ENCODE measurements at regions not wholly inside any gene's neighbourhood (a gene's known extent, or its start where the extent isn't known, plus 50 kb on each side); places are given as distances from the start of the nearest gene placed in this dataset.
"Not testable (repeated sequence)": the region's sequence is repeated elsewhere in the genome, so short reads cannot be mapped to it uniquely, and the experiment has no call there.

DNA sequence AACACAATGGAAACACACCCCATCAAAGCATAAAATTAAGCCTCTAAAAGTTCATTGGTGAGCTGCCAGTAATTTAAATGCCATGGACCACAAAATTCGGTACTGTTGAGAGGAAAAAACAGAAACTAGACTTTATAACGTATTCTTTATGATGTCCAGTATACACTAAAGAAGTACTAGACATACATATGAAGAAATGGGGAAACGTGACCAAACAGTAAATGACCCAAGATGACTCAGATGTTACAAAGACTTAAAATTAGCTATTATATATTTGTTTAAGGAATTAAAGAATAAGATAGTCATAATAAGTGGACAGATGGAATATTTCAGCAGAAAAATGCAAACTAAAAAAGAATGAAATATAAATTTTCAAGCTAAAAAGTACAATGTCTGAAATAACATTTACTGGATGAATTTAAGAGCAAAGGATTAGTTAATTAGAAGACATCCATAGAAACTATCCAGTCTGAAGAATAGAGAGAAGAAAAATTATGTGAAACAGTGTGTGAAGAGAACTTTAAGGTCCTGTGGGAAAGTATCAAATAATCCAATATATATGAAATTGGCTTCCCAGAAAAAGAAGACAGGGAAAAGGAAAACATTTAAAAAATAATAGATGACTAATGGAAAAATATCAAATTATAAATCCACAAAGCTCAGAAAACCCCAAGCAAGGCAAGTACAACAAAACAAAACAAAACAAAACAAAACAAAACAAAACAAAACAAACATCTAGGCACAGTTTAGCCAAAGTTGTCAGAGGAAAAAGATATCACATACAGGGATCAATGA, 69.4 kb downstream of the SAMD9 start:
- no peak for DNase-seq (ENCODE audit: low read depth)

DNA sequence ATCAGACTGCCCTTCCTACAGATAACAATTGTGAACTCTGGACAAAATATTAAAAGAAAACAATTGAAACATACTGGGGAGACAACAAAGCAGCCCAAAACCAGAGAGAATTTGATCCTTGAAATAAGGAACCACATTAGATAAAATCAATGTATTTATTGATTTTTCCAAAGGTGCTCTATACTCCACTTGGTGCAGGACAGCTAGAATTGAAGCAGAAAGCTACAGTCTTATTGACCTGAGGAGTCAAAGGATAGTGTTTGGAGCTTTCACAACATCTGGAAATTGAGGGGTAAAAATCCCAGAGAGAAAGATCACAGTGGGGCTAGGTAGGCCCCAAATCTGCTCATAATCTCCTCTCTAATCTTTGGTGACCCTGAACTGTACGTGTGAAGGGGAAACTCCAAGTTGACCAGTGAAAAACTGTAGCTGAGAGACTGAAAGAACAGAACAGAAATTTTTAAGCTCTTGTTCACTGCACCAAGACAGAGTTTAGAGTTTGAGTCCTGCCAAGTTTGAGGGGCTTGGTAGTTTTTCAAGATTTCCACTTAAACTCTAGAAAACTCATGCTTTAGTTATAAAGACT, 70.2 kb downstream of the SAMD9 start:
- no peak for DNase-seq (ENCODE audit: low read depth)

DNA sequence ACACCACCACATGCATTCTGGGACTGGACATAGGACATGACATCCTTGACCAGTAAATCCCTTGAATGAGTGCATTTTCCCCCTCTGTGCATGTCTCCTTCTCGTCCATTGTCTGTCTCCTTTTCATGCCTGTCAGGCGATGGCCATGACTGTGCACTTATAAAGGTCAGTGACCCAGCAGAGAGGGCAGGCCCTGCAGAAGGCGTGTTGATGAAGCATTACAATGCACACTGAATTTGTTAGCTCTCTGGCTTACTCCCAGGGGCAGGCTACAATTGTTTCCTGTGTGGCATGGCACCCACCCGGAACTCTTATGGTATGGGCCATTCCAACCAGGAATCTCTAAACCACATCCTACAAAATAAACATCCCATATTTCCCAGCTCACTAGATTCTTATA, 71.1 kb downstream of the SAMD9 start:
- no peak for DNase-seq (ENCODE audit: low read depth)

DNA sequence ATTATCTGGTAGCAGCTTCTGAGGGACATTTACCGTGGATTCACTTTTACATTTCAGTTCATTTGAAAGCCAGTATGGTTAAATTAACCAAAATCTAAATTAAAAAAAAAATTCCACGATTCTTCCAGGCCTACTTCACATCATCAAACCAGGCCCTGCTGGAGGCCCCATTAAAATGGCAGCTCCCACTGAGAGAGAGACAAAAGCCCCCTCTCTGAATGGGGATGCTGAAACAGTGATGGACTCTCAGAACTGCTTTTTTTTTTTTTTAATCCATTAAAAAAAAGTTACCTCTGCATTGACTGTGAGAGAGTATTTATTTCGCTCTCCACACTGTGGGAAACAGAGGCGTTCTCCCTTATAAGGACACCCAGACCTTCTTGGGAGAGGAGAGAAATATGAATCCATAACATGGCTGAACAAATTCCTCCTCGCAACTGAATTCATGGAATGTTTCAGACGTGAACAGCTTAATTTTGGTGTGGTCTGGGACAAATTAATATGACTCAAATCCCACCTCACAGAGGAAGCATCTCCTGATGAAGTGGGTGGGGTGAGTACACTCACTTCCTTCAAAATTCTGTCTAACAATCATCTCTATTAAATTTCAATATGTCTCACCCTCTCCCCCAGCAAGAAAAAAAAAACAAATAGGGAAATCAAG, 73.5 kb downstream of the SAMD9 start:
- DNase-seq (ENCODE audit: low read depth): no peak

DNA sequence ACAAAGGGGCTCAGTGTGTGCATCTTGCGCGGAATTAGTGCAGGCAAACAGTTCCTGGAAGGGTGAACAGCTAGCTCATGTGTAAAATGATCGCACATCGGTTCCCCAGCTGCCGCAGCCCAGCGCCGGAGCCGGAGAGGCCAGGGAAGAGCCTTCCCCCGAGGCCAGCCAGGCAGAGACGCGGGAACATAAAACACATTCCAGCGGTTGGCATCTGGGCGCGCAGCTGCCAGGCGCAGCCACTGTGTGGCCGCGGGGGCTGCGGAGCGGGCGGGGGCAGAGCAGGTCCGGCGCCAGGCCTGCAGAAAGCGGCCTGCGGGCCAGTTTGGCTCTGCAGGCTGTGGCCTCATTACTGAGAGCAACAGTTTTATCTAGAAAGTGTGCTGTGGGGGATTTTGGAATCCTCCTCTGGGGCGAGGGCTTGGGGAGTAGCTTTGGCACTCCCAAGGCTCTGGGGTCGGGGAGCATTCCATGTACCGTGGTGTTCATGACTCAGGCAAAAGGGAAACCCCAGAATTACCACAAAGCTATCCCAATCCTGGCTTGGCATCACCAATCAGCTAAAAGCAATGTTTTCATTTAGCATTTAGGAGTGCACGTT, 74.3 kb downstream of the SAMD9 start:
- no peak for DNase-seq (ENCODE audit: low read depth)

DNA sequence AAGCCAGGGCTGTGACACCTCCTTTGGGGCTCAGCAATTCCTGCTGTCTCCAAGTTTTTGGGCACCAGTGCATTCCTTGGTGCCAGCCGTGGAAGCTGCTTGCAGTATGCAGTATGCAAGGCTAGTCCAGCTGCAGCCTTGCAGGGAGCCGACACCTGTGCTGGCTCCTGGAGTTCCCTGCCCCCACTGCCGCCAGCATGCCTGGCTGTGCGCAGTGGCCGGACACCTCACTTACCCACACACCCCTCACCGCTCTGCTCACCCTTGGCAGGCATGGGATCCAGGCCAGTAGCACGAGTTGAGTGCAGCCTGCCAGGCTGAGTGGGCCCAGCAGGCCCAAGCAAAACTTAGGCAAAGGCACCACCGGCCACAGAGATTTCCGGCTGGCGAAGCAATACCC, 77.4 kb downstream of the SAMD9 start:
- DNase-seq (ENCODE audit: low read depth): no peak

DNA sequence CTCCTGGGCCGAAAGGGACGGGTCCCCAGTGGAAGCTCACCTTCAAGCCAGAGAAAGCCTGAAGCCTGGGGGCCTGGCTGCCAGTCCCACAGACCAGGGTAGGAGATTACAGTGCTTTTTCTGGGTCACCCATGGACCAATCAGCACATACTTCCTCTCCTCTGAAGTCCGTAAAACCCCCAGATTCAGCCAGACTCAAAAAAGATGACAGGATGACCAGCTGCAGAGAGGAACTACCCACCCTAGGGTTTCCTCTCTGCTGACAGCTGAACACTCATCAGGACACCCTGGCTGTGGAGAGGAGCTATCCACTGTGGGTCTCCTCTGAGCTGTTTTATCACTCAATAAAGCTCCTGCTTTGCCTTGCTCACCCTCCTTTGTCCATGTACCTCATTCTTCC, 78.0 kb downstream of the SAMD9 start:
- no peak for DNase-seq (ENCODE audit: low read depth)

DNA sequence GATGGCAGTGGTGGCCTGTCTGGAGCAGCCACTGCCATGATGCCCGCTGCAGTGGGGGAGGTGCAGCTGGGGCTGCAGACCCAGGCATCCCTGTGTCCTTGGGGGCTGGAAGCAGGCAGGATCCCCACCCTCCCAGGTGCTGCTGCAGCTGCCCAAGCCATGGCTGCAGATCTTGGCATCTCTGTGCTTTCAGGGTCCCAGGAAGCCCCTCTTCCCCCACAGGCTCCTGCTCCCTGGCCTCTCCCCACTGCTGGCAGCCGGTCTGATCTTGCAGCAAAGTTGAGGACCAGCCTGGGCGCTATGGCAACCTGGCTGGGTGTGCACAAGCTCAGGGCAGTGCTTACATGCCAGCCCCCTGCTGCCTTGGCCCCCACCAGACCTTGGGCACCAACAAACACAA, 78.5 kb downstream of the SAMD9 start:
- no peak for DNase-seq (ENCODE audit: low read depth)

DNA sequence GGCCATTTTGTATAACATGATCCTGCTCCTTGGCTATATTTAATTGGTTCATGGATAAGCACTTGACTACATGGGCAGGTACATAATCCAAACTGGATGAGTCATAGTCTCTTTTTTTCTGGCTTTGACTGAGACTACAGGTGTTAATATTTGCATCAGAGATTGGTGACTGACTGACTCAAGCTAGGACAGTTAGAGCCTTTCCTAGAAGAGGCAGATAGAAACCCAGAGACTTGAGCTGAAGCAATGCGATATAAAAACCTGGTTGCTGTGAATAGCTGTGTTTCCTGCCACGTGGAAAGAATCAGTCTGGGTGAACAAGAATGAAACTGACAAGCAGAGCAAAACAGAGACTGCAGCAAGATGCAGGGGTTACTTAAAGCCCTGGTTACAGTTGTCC, 81.0 kb downstream of the SAMD9 start:
- no peak for DNase-seq (ENCODE audit: low read depth)

DNA sequence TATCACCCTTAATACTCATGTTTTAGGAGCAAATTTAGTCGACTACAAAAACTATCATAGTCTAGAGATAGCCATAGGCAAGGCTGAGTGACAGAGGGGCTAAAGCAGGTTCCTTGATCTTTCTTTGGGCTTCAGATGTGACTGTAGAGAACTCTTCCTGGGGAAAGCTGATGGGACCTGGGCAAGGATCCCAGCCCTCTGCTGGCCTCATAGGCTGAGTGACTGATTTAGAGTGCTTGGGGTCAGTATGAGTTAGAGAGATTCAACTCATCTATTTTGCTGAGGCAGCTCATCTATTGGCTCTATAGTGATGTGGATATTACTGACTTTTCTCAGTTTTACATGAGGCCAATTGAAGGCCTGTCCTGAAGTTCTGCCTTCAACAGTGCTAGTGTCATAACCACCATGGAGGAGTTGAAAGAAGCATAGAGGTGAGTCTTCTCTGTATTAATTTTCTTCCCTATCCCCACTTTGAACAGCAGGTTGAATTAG, 81.6 kb downstream of the SAMD9 start:
- DNase-seq (ENCODE audit: low read depth): no peak

DNA sequence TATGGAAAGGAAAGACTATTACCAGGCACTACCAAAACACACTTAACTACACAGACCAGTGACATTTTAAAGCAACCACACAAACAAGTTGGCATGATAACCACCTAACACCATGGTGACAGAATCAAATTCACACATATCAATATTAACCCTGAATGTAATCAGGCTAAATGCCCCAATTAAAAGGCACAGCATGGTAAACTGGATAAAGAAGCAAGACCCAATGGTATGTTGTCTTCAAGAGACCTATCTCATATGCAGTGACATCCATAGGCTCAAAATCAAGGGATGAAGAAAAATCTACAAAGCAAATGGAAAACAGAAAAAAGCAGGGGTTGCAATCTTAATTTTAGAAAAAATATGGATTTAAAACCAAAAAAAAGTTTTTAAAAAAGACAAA, 86.0 kb downstream of the SAMD9 start:
- no peak for DNase-seq (ENCODE audit: low read depth)

DNA sequence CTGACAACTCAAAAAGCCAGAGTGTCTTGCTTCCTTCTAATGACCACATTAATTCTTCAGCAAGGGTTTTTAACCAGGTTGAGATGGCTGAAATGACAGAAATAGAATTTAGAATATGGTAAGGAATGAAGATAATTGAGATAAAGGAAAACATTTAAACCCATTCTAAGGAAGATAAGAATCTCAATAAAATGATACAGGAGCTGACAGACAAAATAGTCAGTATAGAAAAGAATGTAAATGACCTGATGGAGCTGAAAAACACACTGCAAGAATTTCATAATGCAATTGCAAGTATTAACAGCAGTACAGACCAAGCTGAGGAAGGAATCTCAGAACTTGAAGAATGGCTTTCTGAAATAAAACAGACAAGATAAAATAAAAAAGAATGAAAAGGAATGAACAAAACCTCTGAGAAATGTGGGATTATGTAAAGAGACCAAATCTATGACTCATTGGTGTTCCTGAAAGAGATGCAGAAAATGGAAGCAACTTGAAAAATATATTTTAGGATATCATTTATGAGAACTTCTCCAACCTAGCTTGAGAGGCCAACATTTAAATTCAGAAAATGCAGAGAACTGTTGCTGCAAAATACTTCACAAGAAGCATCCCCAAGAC, 87.1 kb downstream of the SAMD9 start:
- no peak for DNase-seq (ENCODE audit: low read depth)

DNA sequence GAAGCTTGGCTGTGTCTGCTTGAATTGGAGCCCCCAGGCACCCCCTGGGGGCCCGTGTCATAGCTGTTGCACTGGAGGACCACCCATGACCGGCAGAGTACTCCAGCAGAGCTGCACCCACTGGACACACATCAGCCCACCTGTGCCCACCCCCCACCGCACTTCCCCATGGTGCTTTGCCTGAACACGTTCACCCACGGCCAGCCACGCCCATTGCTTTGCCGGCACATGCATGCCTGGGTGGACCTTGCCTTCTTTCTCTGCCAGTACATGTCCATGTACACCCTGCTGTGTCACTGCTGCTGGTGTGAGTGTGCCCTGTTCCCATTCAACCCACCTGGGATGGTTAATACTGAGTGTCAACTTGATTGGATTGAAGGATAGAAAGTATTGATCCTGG, 88.7 kb downstream of the SAMD9 start:
- DNase-seq (ENCODE audit: low read depth): no peak

DNA sequence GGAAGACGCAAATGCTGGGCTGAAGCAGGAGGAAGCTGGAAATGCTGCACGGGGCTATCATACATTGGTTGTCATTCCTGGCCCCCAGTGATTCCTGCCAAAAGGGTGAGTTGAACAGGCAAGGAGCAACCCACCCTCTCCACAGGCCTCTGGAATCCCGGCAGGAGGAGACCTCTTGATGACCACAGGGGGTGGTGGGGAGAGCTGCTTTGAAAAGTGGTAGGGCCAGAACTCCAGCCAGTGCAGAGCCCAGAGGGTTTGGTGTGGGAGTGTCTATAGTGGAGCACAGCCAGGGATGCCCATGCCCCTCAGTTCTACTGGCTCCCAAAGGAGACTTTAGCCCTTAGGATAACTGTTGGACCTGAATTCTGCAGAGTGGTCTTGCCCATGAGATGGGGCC, 89.2 kb downstream of the SAMD9 start:
- no peak for DNase-seq (ENCODE audit: low read depth)

DNA sequence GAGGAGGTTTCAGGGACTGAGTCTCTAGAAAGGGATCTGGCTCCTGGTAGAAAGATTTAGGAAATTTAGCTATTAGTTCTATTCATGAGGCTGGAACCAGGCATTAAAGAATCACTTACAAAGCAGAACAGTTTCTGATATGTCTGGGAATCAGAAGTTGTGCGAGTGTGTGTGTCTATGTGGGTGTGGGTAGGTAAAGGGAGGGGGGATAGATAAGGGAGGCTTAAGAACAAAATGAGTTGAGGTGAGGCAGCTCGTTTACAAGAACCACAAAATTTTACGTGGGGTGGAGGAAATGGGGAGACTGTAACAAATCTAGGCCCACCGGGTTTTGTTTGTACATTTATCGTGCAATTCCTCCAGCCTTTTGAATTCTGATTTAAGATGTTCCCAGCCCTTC, 90.7 kb downstream of the SAMD9 start:
- DNase-seq (ENCODE audit: low read depth): no peak

DNA sequence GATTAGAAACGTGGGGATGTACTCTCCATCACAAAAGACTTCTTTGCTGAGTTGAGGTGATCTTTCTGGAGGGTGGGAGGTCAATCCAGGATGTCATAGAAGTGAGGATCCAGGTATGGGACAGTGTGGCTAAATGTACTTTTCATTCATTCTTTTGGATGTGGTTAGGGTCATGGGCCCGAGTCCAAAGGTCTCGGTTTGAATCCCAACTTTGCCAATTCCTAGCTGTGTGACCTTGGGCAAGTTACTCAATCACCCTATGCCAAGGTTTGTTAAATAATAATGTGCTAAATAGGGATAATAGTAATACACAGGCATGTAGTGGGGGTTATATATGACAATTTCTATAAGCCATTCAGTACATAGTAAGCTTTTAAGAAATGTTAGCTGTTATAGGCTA, 91.4 kb downstream of the SAMD9 start:
- DNase-seq (ENCODE audit: low read depth): no peak

DNA sequence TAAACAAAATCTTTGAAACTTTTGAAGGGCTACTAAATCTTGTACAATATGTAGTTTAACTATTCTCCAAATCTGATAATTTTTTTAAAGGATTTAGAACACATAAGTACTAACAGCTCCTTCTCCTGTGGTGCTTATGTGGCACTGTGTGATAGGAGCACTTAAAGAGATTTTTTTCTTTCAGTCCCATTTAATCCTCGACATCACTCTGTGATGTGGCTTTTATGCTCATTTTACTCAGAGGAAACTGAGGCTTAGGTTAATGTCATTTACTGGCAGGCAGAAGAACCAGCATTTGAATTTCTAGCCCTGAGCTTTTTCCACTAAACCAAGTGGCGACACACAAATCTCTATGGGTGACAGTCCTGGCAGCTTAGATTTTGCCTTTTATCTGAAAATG, 92.4 kb downstream of the SAMD9 start:
- no peak for DNase-seq (ENCODE audit: low read depth)

DNA sequence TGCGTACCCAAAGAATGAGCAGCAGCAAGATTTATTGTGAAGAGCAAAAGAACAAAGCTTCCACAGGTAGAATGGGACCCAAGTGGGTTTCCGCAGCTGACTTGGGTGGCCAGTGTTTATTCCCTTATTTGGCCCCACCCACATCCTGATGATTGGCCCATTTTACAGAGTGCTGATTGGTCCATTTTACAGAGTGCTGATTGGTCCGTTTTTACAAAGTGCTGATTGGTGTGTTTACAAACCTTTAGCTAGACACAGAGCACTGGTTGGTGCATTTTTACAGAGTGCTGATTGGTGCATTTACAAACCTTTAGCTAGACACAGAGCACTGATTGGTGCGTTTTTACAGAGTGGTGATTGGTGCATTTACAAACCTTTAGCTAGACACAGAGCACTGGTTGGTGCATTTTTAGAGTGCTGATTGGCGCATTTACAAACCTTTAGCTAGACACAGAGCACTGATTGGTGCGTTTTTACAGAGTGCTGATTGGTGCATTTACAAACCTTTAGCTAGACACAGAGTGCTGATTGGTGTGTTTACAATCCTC, 94.8 kb downstream of the SAMD9 start:
- DNase-seq (ENCODE audit: low read depth): not testable (repeated sequence)

DNA sequence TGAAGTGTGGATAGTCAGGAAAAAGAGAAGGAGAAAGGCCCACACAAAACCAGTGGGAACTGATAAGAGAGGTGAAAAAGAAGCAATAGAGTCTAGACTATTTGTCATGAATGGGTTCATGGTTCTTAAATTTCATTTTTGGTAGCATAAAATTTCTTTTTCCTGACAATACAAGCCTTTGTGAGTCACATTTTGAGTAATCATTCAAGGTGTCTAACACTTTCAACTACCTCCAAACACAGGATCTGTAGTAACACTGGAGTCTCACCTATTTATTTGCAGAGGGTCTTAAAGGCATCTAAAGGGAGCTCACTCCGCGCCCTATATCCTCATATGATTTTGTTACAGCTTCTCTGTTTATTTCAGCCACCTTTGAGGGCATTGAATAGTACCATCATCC, 96.0 kb downstream of the SAMD9 start:
- no peak for DNase-seq (ENCODE audit: low read depth)

DNA sequence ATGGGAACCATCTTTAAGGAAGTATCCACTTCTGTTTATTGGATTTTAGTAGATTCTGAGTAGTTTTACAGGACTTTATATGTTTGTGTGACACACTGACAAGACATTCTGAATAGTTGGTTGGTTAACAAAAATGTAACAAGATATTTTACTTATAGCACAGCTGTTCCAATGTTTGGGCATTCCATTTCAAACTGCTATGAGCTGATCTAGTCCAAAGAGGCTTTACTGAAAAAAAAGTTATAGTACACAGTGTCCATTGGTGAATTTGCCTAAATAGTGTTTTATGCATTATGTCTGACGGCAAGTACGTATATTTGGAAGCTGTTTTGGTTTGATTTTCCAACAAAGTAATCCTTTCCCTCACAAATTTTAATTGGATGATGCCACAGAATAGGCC, 99.1 kb downstream of the SAMD9 start:
- no peak for DNase-seq (ENCODE audit: low read depth)

DNA sequence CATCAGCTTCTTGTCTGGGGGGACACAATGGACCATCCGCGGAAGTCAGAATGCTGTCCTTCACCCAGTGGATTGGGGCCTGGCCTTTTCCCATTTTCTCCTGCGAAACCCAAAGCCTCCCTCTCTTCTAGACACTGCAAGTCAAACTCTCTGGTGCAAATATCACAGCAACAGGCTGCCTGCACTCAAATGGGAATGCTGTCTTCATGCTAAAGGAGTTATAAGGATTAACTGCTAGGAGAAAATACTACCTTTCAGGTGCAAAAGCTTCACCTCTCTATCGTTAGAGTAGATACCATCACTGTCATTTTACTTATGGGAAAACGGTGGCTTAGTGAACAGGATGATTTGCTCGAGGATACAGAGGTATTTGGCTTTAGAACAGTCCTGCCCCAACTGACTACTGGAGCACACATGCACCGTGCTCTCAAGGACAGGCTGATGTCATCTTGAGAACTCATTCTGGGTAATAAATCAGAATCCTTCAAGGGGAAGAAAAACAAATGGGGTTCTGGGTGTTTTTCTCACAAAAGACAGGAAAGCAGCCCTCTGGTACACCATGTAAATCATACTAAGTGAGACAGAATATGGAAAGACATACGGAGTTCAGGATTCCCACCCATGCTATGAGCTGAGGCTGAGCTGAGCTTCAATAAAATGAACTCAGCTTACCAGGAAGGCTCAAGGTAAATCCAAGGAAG, 100.9 kb downstream of the SAMD9 start:
- DNase-seq (ENCODE audit: low read depth): no peak

Data from stimulated activated CD8-positive, alpha-beta memory T cell treated with anti-CD3 and anti-CD28 coated beads, Interleukin-7, amount 100 ng/mL, for 24 hours (primary cell).